ENCODE measurements at regions not wholly inside any gene's neighbourhood (a gene's known extent, or its start where the extent isn't known, plus 50 kb on each side); places are given as distances from the start of the nearest gene placed in this dataset.

- Histone ChIP-seq H3K27ac (ENCODE audit: low read depth, low read length, poor library complexity, severe bottlenecking) (no peak overlapping the region), H3K9me3 (ENCODE audit: low read length) (no peaks in the 10 kb centered on the region), H3K4me1 (ENCODE audit: insufficient read depth, low read length, severe bottlenecking) (no peaks in the 10 kb centered on the region), H3K4me3 (ENCODE audit: low read depth, low read length, poor library complexity, severe bottlenecking) (no peak overlapping the region), H3K27me3 (ENCODE audit: insufficient read depth, low read length) (0 out of 2 replicates have a peak, but pooled peaks cover 5% of the 10 kb centered on the region), H3K4me2 (ENCODE audit: low read length) (no peak overlapping the region), H3K9me2 (ENCODE audit: low read depth, low read length) (no peaks in the 10 kb centered on the region), H3F3A (ENCODE audit: insufficient read depth, low read length) (no peaks in the 10 kb centered on the region), H2AFZ (ENCODE audit: low read length) (no peak overlapping the region), H3K79me2 (ENCODE audit: insufficient read depth, low read length) (no peaks in the 10 kb centered on the region), H3K36me3 (ENCODE audit: insufficient read depth, low read length) (no peaks in the 10 kb centered on the region), H3K9ac (ENCODE audit: low read length) (no peak overlapping the region), H4K20me1 (ENCODE audit: insufficient read depth, low read length) (no peaks in the 10 kb centered on the region)
- no peak for TF ChIP-seq EZH2 (IDR thresholded peaks at IDR 0.05; ENCODE audit: borderline replicate concordance, low read length)
- TF ChIP-seq, protein P1, sequence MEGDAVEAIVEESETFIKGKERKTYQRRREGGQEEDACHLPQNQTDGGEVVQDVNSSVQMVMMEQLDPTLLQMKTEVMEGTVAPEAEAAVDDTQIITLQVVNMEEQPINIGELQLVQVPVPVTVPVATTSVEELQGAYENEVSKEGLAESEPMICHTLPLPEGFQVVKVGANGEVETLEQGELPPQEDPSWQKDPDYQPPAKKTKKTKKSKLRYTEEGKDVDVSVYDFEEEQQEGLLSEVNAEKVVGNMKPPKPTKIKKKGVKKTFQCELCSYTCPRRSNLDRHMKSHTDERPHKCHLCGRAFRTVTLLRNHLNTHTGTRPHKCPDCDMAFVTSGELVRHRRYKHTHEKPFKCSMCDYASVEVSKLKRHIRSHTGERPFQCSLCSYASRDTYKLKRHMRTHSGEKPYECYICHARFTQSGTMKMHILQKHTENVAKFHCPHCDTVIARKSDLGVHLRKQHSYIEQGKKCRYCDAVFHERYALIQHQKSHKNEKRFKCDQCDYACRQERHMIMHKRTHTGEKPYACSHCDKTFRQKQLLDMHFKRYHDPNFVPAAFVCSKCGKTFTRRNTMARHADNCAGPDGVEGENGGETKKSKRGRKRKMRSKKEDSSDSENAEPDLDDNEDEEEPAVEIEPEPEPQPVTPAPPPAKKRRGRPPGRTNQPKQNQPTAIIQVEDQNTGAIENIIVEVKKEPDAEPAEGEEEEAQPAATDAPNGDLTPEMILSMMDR (IDR thresholded peaks at IDR 0.05; ENCODE audit: low read length), result no peak
Observed at GRCh38 chr6:40744835-40745234, 157.7 kb upstream of the LRFN2 start.

DNA sequence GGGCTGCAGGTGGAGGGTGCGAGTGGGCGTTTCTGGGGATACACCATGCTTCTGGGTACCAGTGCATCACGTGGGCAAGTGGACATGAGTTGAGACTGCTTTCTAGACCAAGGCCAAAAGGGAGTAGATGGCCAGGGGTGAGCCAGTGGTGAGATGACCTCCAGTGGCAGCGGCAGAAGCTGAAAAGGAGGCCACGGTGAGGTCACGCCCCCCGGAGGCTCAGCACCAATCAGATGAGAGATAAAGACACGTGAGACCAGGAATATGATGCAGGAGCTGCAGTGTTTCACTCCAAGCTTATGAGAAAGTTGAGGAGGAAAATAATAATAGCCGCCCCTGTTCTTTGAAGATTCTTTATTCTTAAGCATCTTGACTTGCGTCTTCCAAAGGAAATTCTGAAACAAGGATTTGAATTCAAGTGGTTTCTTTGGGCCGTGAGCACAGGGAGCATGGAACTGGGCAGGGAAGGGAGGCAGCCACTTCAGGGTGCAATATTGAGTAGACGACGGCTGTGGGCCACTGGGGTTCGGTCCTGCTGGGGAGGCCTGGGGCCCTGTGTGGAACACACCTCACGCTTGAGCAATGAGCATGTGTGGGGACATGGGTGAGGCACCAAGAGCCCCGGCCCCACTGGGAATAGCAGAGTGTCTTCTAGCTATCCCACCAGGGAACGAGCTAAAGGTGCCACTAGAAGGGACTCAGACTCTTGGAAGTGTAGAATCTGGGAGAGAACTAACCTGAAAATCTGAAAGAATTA lies 156.7 kb upstream of the LRFN2 start:
- Histone ChIP-seq H2AFZ (ENCODE audit: low read length) (no peak overlapping the region), H3K9ac (ENCODE audit: low read length) (no peak overlapping the region), H3K9me3 (ENCODE audit: low read length) (no peaks in the 10 kb centered on the region), H3F3A (ENCODE audit: insufficient read depth, low read length) (no peaks in the 10 kb centered on the region), H3K36me3 (ENCODE audit: insufficient read depth, low read length) (no peaks in the 10 kb centered on the region), H4K20me1 (ENCODE audit: insufficient read depth, low read length) (no peaks in the 10 kb centered on the region), H3K4me2 (ENCODE audit: low read length) (no peak overlapping the region), H3K9me2 (ENCODE audit: low read depth, low read length) (no peaks in the 10 kb centered on the region), H3K4me3 (ENCODE audit: low read depth, low read length, poor library complexity, severe bottlenecking) (no peak overlapping the region), H3K27me3 (ENCODE audit: insufficient read depth, low read length) (0 out of 2 replicates have a peak, but pooled peaks cover 5% of the 10 kb centered on the region), H3K27ac (ENCODE audit: low read depth, low read length, poor library complexity, severe bottlenecking) (no peak overlapping the region), H3K4me1 (ENCODE audit: insufficient read depth, low read length, severe bottlenecking) (no peaks in the 10 kb centered on the region), H3K79me2 (ENCODE audit: insufficient read depth, low read length) (no peaks in the 10 kb centered on the region)
- TF ChIP-seq, protein P1 (IDR thresholded peaks at IDR 0.05; ENCODE audit: low read length), result no peak
- no peak for TF ChIP-seq EZH2 (IDR thresholded peaks at IDR 0.05; ENCODE audit: borderline replicate concordance, low read length)

GRCh38 chr6:40743226-40743625 lies 156.1 kb upstream of the LRFN2 start:
- Histone ChIP-seq H3K79me2 (ENCODE audit: insufficient read depth, low read length) (no peaks in the 10 kb centered on the region), H3K27ac (ENCODE audit: low read depth, low read length, poor library complexity, severe bottlenecking) (no peak overlapping the region), H4K20me1 (ENCODE audit: insufficient read depth, low read length) (no peaks in the 10 kb centered on the region), H3K27me3 (ENCODE audit: insufficient read depth, low read length) (0 out of 2 replicates have a peak, but pooled peaks cover 5% of the 10 kb centered on the region), H2AFZ (ENCODE audit: low read length) (no peak overlapping the region), H3K4me2 (ENCODE audit: low read length) (no peak overlapping the region), H3F3A (ENCODE audit: insufficient read depth, low read length) (no peaks in the 10 kb centered on the region), H3K9me2 (ENCODE audit: low read depth, low read length) (no peaks in the 10 kb centered on the region), H3K4me1 (ENCODE audit: insufficient read depth, low read length, severe bottlenecking) (no peaks in the 10 kb centered on the region), H3K9ac (ENCODE audit: low read length) (no peak overlapping the region), H3K9me3 (ENCODE audit: low read length) (no peaks in the 10 kb centered on the region), H3K36me3 (ENCODE audit: insufficient read depth, low read length) (no peaks in the 10 kb centered on the region), H3K4me3 (ENCODE audit: low read depth, low read length, poor library complexity, severe bottlenecking) (no peak overlapping the region)
- TF ChIP-seq, protein P1 (IDR thresholded peaks at IDR 0.05; ENCODE audit: low read length), result no peak; the same call in 1 of the 2 replicates
- TF ChIP-seq EZH2 (IDR thresholded peaks at IDR 0.05; ENCODE audit: borderline replicate concordance, low read length), result no peak
